Right cardiac atrium (tissue), 5 donors: ENCODE measurements at regions not wholly inside any gene's neighbourhood (a gene's known extent, or its start where the extent isn't known, plus 50 kb on each side); places are given as distances from the start of the nearest gene placed in this dataset.

Experiments
- ATAC-seq, 2 donors: fragments of 200-7000 bp; cut with Tn5 transposase; one replicate each; pipeline versions ENCODE4 v1.8.0 to v1.9.1; 2020; ENCODE audit warnings: moderate library complexity in 2 of 2, mild to moderate bottlenecking in 1 of 2
- DNase-seq, 3 donors: peaks; one replicate each; pipeline ENCODE4 v3.0.0-alpha.2; 2020
- H3K27ac ChIP-seq: one replicate; pipeline ENCODE4 v1.5.1; 2013; ENCODE audit warnings: mild to moderate bottlenecking, low read length, control low read depth, moderate library complexity
- H3K27me3 ChIP-seq: one replicate; pipeline ENCODE4 v1.6.1; 2013; ENCODE audit not compliant: control insufficient read depth, insufficient read depth
- H3K4me1 ChIP-seq: one replicate; pipeline ENCODE4 v1.6.1; 2013; ENCODE audit warnings: low read length; ENCODE audit not compliant: control insufficient read depth, insufficient read depth
- H3K4me3 ChIP-seq: one replicate; pipeline ENCODE4 v1.5.1; 2013; ENCODE audit warnings: low read length, control low read depth
- H3K9me3 ChIP-seq: one replicate; pipeline ENCODE4 v1.6.1; 2013; ENCODE audit warnings: low read length; ENCODE audit not compliant: control insufficient read depth
- WGBS: extraction: QIAGEN DNeasy Blood & Tissue Kit; methylation state at CpG from one replicate; pipeline ENCODE4 v1.1.7; 2013; 5-methylcytosine and 5-hydroxymethylcytosine counted together
- intact Hi-C, 4 donors: fragments of 100-400 bp; cut with DNase I; formaldehyde crosslinking; loops; one replicate each; pipeline versions ENCODE4 v1.11.0 to v1.14.0; 2022 to 2023
- donor health status: healthy with polysubstance abuse.
- donor health status: DM: no; HTN: yes; CAD: no.
- donor health status: DM: no; HTN: no; CAD: no.
- donor health status: DM: no; HTN: yes; CAD: no; lungs with severe emphysema.
- donor health status: DM: yes; HTN: yes; CAD: no.

DNA sequence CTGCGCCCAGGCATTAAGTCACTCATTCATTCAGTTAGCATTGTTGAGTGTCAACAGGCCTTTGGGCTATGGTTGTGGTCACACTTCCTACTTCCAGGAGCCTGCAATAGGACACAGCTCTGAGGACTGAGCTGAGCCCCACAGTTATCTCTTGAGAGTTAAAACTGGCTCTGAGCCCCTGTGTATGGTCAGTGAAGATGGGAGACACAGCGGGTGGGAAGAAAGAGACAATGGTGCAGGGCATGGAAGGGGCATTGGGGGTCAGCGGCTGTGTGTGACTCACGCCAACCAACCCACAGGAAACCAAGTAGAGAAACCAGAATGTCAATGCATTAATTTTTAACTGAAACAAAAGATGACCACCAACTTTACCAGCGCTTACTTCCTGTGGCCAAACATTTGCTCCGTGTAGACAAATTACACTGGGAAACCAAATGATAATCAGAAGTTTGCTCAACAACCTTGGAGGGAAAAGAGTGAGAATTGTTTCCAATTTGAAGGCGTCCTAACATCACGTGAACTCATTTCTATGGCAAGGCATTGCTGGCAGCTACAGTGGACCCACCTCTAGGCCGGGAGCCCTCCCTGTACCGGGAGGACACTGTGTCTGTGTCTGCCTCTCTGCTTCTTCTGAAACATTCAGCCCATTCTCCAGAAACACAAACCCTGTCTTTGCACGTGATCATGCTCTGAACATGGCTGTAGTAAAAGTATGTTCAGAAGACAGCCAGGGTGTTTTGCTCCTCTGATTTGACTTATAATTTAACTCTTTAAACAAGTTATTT lies 212.0 kb upstream of the ID2 start:
- Histone ChIP-seq H3K27me3 (no peaks in the 10 kb centered on the region), H3K4me1 (peaks cover 6% of the 10 kb centered on the region), H3K4me3 (no peak overlapping the region), H3K27ac (no peak overlapping the region), H3K9me3 (no peaks in the 10 kb centered on the region)
- DNase-seq, result peak in 1 of 3 donors; percentile 46
- WGBS, result 73% methylated on average over 11 of the region's 11 CpGs
- no peak for ATAC-seq
- intact Hi-C loops, result no loop called here

DNA sequence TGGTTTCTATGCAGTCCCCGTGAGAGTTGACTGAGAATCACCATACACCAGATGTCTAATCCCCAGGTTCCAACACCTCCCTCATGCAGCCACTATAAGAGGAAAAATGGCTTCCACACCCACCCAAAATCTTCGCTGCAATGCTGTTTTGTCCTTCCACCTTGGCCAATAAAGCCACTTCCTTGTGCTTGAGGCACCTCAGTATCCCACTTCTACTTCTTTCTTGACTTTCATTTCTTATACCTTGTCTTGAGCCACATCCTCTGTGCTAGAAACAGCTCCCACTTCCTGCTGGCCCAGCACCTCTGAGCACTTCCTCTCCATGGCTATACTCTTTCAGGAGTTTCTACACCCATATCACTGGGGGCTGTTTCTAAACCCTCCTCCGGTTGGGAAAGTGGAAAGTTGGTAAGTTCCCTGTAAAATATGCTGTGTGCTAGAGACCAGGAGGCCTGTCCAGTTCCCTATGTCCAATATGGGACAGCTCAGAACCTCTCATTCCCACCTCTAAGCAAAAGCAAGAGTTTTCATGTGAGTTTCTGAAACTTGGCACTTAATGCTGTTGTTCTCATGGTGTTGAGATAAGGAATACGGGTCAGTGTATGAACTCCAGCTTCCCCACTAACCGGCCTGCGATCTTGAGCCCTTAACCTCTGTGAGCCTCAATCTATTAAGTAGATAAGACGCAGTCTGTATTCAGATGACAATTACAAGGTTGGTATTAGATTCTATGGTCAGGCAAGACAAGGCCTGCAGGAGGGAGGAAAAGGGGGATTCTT lies 209.1 kb upstream of the ID2 start:
- Histone ChIP-seq H3K27ac (no peak overlapping the region), H3K9me3 (no peaks in the 10 kb centered on the region), H3K27me3 (no peaks in the 10 kb centered on the region), H3K4me1 (peaks cover 7% of the 10 kb centered on the region), H3K4me3 (no peak overlapping the region)
- intact Hi-C loops, result no loop called here
- ATAC-seq, result peak; percentile 48 to 58
- peak in 1 of 3 donors; percentile 46 for DNase-seq
- WGBS, result 48% methylated on average over 7 of the region's 7 CpGs

DNA sequence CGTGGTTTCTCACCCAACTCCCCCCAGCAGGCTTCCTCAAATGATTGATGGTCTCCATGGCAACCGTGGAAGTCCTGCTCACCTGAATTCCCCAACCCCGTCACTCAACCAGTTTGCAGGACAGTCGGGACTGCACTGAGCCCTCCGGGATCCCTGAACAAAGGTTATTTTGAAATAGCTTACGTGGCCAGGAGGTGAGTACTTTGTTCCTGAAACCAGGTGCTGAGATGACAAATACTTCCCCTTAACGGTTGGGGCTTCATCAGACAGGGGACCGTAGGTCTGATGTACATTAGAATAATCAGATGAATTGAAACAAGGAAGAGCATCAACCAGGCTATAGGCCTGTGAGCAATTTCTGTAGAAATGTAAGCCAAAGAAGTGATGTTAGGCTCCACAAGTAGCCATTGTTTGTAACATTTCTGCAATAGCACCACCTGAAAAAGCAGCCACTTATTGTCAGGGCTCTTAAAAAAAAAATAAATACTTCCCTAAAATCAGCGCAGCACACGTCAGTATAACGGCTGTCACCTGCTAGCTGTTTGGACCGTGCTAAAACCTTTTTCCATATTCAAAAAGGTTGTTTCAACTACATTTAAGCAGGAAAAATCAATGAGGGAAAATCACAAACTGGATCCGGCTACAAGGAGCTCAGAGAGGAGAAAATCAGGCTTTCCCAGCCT lies 206.4 kb upstream of the ID2 start:
- Histone ChIP-seq H3K4me1 (peaks cover 19% of the 10 kb centered on the region), H3K27ac (no peak overlapping the region), H3K4me3 (no peak overlapping the region), H3K9me3 (no peaks in the 10 kb centered on the region), H3K27me3 (no peaks in the 10 kb centered on the region)
- intact Hi-C loops, result no loop called here
- ATAC-seq (no peak), DNase-seq (no peak)
- 87% methylated on average over 13 of the region's 13 CpGs for WGBS

DNA sequence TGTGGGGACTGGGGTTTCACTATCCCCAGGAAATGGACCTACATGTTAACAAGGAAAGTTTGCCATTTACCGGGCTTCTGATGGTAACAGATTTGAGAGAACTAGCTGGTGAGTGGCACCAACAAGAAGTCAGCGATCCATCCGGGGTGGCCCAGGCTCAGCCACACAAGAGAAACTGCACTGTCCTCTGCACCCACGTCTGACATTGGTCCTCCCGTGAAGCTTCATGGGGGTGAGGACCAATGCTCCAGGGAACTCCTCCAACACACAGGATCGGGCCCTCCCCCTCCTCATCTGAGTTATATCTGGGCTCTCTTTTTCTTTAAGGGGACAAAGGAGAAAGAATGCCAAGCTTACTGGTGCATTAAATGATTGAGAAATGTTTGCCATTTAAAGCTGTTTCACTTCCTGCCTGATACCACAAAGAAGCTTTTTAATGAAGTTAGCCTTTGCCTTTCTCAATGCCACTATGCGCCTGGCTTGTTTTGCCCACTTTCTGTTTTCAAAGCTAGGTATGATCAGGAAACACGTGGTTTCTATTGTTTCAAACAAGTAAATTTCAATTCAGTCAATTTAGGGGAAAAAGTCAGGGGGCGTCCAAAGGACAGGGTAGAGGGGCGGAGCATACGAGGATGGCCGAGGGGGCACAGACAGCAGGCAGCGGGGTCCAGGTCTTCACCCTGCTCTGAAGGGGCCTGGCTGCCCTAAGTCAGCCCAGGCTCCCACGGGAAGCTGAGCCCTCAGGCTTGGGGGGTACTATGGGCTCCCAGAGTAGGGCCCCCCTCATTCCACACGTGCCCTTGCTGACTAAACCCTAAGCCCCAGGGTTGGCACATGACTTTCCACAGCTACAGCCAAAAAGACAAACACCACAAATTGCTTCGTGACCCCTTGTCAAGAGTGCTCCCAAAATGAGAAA lies 204.0 kb upstream of the ID2 start:
- Histone ChIP-seq H3K4me1 (peaks cover 16% of the 10 kb centered on the region), H3K27ac (no peak overlapping the region), H3K4me3 (no peak overlapping the region), H3K27me3 (no peaks in the 10 kb centered on the region), H3K9me3 (no peaks in the 10 kb centered on the region)
- intact Hi-C loops, result no loop called here
- ATAC-seq, result peak; percentile 19 to 36
- WGBS, result 75% methylated on average over 16 of the region's 16 CpGs
- DNase-seq, result peak in 1 of 3 donors; percentile 50

DNA sequence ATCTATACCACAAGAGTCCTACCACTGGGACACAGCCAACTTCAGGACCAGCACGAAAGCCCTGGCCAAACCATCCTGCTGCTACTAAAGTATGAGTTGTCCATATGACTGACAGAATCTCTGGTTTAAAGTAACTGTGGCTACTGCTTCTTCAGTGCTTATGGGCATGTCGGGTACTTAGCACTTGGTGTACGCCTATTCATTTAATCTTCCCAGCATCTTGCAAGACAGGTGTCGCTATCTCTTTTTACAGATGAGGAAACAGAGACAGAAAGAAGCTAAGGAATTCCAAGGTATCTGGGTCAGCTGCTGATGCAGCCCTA lies 203.4 kb upstream of the ID2 start:
- Histone ChIP-seq H3K4me1 (peaks cover 13% of the 10 kb centered on the region), H3K27me3 (no peaks in the 10 kb centered on the region), H3K9me3 (no peaks in the 10 kb centered on the region), H3K4me3 (no peak overlapping the region), H3K27ac (no peak overlapping the region)
- DNase-seq (no peak), ATAC-seq (no peak)
- WGBS, result 74% methylated on average over 4 of the region's 4 CpGs
- intact Hi-C loops, result no loop called here

DNA sequence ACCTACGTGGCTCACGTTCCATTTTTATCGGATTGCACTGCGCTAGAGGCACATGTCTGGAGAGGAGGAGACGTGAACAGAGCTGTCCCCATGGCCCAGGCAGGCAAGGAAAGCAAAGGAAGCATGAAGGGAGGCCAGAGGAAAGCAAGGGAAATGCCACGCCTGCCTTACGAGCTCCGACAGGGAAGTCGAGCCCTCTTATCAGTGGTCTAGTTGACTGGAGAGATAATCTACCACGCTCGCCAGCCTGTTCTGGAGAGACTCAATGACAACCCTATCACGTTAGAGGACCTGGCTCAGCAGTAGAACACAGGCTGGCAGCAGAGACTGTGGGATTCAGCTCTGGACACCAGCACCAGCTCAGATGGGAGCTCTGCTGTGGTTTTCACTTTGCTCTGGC lies 202.6 kb upstream of the ID2 start:
- peaks cover 13% of the 10 kb centered on the region for H3K4me1 ChIP-seq
- H3K4me3 ChIP-seq, result no peak overlapping the region
- intact Hi-C loops, result no loop called here
- H3K27me3 ChIP-seq, result no peaks in the 10 kb centered on the region
- DNase-seq, result peak; percentile 34 to 71 (median 63)
- WGBS, result 33% methylated on average over 12 of the region's 12 CpGs
- peak overlapping the region; percentile 53 for H3K27ac ChIP-seq
- peak; percentile 88 to 90 for ATAC-seq
- H3K9me3 ChIP-seq, result no peaks in the 10 kb centered on the region

DNA sequence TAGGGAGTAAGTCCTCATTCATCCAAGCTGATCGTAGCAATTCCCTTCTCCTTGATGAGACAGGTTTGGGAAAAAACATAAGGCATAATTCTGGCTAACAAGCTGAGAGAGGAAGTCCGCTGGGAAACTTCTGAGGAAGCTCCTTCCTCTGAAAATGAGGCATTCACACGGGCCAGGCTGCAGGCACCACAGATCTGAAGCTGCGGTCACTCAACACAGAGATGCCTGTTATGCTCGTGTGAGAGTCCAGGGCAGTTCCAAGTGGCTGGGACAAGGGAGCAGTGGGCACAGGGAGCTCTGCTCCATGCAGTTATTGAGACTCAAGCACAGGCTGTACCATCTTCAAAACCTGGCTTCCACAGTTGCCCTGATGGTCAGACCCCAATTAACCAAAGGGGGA lies 200.9 kb upstream of the ID2 start:
- no peaks in the 10 kb centered on the region for H3K27me3 ChIP-seq
- H3K4me1 ChIP-seq, result peaks cover 12% of the 10 kb centered on the region
- intact Hi-C loops, result no loop called here
- DNase-seq, result no peak
- 33% methylated on average over 5 of the region's 5 CpGs for WGBS
- no peak overlapping the region for H3K27ac ChIP-seq
- H3K4me3 ChIP-seq, result no peak overlapping the region
- H3K9me3 ChIP-seq, result no peaks in the 10 kb centered on the region
- no peak for ATAC-seq

DNA sequence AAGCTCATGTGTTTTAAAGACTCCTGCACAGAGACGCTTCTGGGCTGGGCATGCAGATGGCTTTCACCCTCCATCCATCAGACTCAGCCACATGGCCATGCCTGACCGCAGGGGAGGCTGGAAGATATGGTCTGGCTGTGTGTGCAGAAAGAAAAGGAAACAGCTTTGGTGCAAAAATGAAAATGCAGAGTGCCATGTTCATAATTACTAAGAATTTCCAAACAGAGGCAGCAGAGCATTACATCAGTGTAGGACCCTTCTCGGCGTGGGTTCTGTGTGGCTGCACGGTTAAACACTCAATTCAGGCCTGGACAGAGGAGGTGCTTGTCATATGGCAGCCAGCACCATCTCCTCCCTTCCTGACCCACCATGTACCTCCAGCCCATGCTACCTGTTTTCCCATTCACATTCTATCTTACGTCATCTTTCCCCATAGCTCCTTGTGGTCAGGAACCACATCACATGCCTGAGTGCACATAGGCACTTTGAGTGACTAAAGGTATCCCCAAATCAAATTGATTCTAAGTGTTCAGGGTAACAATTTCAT lies 200.3 kb upstream of the ID2 start:
- H3K27ac ChIP-seq, result no peak overlapping the region
- no peaks in the 10 kb centered on the region for H3K9me3 ChIP-seq
- no peak overlapping the region for H3K4me3 ChIP-seq
- intact Hi-C loops, result no loop called here
- H3K4me1 ChIP-seq, result peaks cover 11% of the 10 kb centered on the region
- H3K27me3 ChIP-seq, result no peaks in the 10 kb centered on the region
- DNase-seq (no peak), ATAC-seq (no peak)
- 80% methylated on average over 6 of the region's 6 CpGs for WGBS

DNA sequence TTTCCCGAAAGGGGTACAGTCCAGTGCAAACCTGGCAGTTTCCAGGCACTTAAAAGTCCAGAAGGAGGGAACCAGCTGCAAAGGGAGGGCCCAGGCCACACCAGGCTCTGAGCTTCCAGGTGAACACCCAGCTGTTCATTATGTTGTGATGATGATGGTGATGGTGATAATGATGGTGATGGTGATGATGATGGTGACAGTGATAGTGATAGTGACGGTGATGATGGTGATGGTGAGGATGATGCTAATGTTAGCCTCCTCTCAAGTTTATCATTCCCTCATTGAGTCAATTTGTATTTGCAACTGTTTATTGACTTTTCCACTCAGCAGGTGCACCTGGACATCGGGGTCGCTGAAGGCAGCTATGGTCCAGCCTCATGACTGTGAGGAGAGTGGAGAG lies 199.4 kb upstream of the ID2 start:
- no peak for DNase-seq
- 97% methylated on average over 4 of the region's 4 CpGs for WGBS
- intact Hi-C loops, result no loop called here

DNA sequence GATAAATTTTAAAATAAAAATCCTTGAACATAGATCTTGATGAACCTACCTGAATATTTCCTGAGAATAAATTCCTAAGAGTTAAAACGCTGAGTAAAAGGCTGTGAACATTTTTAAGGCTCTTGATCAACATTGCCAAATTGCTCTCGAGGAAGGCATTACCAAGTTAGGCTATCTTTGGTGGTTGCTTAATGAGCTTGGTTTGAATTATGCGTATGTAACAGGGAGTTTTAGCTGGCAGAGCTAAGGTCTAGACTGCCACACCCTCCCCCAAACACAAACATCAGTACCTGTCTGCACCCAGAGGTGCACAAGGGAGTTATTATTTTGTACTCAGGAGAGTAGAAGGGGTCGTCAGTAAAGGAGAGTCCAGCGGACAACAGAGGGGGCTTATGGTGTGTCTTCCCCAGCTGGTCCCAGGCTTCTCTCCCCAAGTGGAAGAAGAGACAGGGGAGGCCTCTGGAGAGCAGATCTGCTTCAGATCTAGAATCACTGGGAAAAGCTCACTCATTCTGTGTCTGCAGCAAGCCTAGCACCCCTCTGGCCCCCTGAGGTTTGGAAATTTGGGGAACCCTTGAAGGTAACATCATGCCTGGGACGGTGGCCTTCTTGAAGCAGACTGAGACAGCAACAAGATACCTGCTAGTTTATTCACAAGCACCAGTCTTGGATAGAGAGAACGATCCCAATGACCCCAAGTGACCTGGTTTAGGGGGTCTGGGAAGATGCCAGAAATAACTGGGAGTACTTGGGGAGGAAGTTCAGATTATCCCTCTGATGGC lies 197.2 kb upstream of the ID2 start:
- 86% methylated on average over 7 of the region's 7 CpGs for WGBS
- DNase-seq (no peak), ATAC-seq (no peak)
- intact Hi-C loops, result no loop called here
- Histone ChIP-seq H3K9me3 (no peaks in the 10 kb centered on the region), H3K4me3 (no peak overlapping the region), H3K27ac (no peak overlapping the region), H3K4me1 (peaks cover 2% of the 10 kb centered on the region), H3K27me3 (no peaks in the 10 kb centered on the region)

More for the DNA sequence above, 199.4 kb upstream of the ID2 start:
- Histone ChIP-seq H3K27ac (no peak overlapping the region), H3K4me1 (peaks cover 11% of the 10 kb centered on the region), H3K27me3 (no peaks in the 10 kb centered on the region), H3K9me3 (no peaks in the 10 kb centered on the region), H3K4me3 (no peak overlapping the region)
- ATAC-seq, result no peak
